ENCODE measurements at regions not wholly inside any gene's neighbourhood (a gene's known extent, or its start where the extent isn't known, plus 50 kb on each side); places are given as distances from the start of the nearest gene placed in this dataset.

DNA sequence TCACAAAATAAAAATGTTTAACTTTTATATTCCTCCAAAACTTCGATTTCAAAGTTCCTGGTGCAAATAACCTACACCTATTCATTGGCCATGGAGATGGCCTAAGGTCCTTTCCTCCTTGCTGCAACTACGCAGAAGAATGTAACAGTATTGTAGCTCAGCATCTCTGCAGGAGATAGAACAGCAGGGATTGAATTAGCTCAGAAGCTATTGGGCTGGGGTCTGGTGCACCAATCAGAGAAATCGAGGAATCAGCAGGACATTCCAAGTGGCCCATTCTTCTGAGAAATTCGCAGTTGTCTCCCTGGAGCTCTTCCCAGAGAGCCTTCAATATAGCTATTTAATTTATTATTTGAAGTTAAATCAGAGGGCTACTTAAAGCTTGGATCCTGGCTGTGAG lies 560.6 kb downstream of the GATA3 start:
- Histone ChIP-seq H3K4me1 (ENCODE audit: insufficient read depth, low read length, severe bottlenecking) (peaks cover 6% of the 10 kb centered on the region), H3K27ac (ENCODE audit: low read depth, low read length, poor library complexity, severe bottlenecking) (no peak overlapping the region), H3K9me2 (ENCODE audit: low read depth, low read length) (no peaks in the 10 kb centered on the region), H3K9ac (ENCODE audit: low read length) (no peak overlapping the region), H2AFZ (ENCODE audit: low read length) (no peak overlapping the region), H3K36me3 (ENCODE audit: insufficient read depth, low read length) (no peaks in the 10 kb centered on the region), H3K4me3 (ENCODE audit: low read depth, low read length, poor library complexity, severe bottlenecking) (no peak overlapping the region), H3K9me3 (ENCODE audit: low read length) (no peaks in the 10 kb centered on the region), H4K20me1 (ENCODE audit: insufficient read depth, low read length) (no peaks in the 10 kb centered on the region), H3K27me3 (ENCODE audit: insufficient read depth, low read length) (no peaks in the 10 kb centered on the region), H3F3A (ENCODE audit: insufficient read depth, low read length) (no peaks in the 10 kb centered on the region; the same call in 1 of the 2 replicates), H3K79me2 (ENCODE audit: insufficient read depth, low read length) (no peaks in the 10 kb centered on the region), H3K4me2 (ENCODE audit: low read length) (no peak overlapping the region)
- TF ChIP-seq EZH2 (IDR thresholded peaks at IDR 0.05; ENCODE audit: borderline replicate concordance, low read length): no peak
- TF ChIP-seq, protein P1, sequence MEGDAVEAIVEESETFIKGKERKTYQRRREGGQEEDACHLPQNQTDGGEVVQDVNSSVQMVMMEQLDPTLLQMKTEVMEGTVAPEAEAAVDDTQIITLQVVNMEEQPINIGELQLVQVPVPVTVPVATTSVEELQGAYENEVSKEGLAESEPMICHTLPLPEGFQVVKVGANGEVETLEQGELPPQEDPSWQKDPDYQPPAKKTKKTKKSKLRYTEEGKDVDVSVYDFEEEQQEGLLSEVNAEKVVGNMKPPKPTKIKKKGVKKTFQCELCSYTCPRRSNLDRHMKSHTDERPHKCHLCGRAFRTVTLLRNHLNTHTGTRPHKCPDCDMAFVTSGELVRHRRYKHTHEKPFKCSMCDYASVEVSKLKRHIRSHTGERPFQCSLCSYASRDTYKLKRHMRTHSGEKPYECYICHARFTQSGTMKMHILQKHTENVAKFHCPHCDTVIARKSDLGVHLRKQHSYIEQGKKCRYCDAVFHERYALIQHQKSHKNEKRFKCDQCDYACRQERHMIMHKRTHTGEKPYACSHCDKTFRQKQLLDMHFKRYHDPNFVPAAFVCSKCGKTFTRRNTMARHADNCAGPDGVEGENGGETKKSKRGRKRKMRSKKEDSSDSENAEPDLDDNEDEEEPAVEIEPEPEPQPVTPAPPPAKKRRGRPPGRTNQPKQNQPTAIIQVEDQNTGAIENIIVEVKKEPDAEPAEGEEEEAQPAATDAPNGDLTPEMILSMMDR (IDR thresholded peaks at IDR 0.05; ENCODE audit: low read length): no peak

DNA sequence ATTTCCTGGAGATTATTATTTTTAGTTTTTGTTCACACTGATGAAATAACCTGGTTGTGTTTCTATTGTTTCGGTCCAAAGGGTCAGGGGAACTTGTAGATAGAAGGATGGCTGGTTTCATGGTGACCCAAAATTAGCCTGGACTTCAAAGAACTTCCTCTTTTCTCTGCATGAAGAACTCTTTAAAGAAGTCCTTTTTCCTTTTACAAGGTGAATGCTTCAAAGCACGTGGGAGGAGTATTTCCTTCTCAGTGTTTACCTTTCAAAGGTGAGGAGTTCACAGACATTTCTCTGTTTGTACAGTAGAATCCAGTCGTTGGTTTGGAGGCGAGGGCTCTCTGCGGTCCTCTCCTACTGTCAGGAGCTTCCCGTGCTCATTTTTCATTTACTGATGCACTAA lies 561.7 kb downstream of the GATA3 start:
- Histone ChIP-seq H3K9ac (ENCODE audit: low read length) (no peak overlapping the region), H3K4me1 (ENCODE audit: insufficient read depth, low read length, severe bottlenecking) (peaks cover 6% of the 10 kb centered on the region), H3K36me3 (ENCODE audit: insufficient read depth, low read length) (no peaks in the 10 kb centered on the region), H3K4me2 (ENCODE audit: low read length) (no peak overlapping the region), H3K27ac (ENCODE audit: low read depth, low read length, poor library complexity, severe bottlenecking) (no peak overlapping the region), H4K20me1 (ENCODE audit: insufficient read depth, low read length) (no peaks in the 10 kb centered on the region), H3K9me3 (ENCODE audit: low read length) (no peaks in the 10 kb centered on the region), H3K79me2 (ENCODE audit: insufficient read depth, low read length) (no peaks in the 10 kb centered on the region), H3K4me3 (ENCODE audit: low read depth, low read length, poor library complexity, severe bottlenecking) (no peak overlapping the region), H2AFZ (ENCODE audit: low read length) (no peak overlapping the region), H3F3A (ENCODE audit: insufficient read depth, low read length) (no peaks in the 10 kb centered on the region; the same call in 1 of the 2 replicates), H3K27me3 (ENCODE audit: insufficient read depth, low read length) (no peaks in the 10 kb centered on the region), H3K9me2 (ENCODE audit: low read depth, low read length) (no peaks in the 10 kb centered on the region)
- TF ChIP-seq, protein P1 (IDR thresholded peaks at IDR 0.05; ENCODE audit: low read length): no peak
- TF ChIP-seq EZH2 (IDR thresholded peaks at IDR 0.05; ENCODE audit: borderline replicate concordance, low read length): no peak

DNA sequence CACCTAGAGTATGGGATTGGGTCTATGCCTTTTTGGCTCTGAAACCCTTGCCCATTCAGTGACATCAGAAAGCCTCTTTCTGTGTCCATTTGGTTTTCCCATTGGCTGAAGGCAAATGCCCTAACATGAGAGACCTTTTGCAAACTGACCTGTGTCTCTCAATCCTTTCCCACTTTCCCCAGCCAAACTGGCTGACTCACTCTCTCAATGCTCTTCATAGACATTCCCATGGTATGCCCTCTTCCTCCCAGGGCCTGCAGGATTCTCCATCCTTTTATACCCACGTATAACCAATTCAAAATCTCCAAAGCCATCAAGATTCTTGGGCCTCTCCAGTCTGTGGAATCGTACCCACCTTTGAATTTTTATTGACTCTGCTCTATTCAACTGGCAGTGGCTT lies 563.3 kb downstream of the GATA3 start:
- H3K9ac ChIP-seq (ENCODE audit: low read length): no peak overlapping the region
- no peak overlapping the region for H3K4me2 ChIP-seq (ENCODE audit: low read length)
- H3K4me1 ChIP-seq (ENCODE audit: insufficient read depth, low read length, severe bottlenecking): peaks cover 6% of the 10 kb centered on the region
- no peaks in the 10 kb centered on the region for H3K36me3 ChIP-seq (ENCODE audit: insufficient read depth, low read length)
- H3K4me3 ChIP-seq (ENCODE audit: low read depth, low read length, poor library complexity, severe bottlenecking): no peak overlapping the region
- H4K20me1 ChIP-seq (ENCODE audit: insufficient read depth, low read length): no peaks in the 10 kb centered on the region
- H3K27ac ChIP-seq (ENCODE audit: low read depth, low read length, poor library complexity, severe bottlenecking): no peak overlapping the region
- no peaks in the 10 kb centered on the region for H3K9me2 ChIP-seq (ENCODE audit: low read depth, low read length)
- no peaks in the 10 kb centered on the region; the same call in 1 of the 2 replicates for H3F3A ChIP-seq (ENCODE audit: insufficient read depth, low read length)
- no peak overlapping the region for H2AFZ ChIP-seq (ENCODE audit: low read length)
- no peaks in the 10 kb centered on the region for H3K79me2 ChIP-seq (ENCODE audit: insufficient read depth, low read length)
- H3K9me3 ChIP-seq (ENCODE audit: low read length): no peaks in the 10 kb centered on the region
- no peaks in the 10 kb centered on the region for H3K27me3 ChIP-seq (ENCODE audit: insufficient read depth, low read length)
- TF ChIP-seq EZH2 (IDR thresholded peaks at IDR 0.05; ENCODE audit: borderline replicate concordance, low read length): no peak

DNA sequence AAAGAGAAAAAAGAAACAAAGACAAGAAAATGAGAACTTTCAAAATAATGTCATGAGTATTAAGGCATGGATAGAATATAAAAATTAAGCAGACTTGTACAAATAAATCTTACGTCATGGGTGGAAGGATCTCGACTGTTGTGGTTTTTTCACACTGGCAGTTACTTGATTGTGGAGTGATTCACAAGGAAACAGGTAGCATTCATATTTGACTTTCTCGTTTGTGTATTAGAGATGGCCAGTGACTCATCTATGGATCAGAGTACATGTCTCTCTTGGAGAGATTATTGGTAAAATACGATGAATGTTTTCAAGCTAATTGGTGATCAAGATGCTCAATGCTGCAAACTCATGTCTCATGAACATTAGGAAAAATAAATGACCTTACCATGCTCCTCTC lies 564.3 kb downstream of the GATA3 start:
- H3F3A ChIP-seq (ENCODE audit: insufficient read depth, low read length): no peaks in the 10 kb centered on the region; the same call in 1 of the 2 replicates
- no peaks in the 10 kb centered on the region for H4K20me1 ChIP-seq (ENCODE audit: insufficient read depth, low read length)
- H3K36me3 ChIP-seq (ENCODE audit: insufficient read depth, low read length): no peaks in the 10 kb centered on the region
- no peak overlapping the region for H3K9ac ChIP-seq (ENCODE audit: low read length)
- H3K79me2 ChIP-seq (ENCODE audit: insufficient read depth, low read length): no peaks in the 10 kb centered on the region
- no peaks in the 10 kb centered on the region for H3K9me3 ChIP-seq (ENCODE audit: low read length)
- H3K27me3 ChIP-seq (ENCODE audit: insufficient read depth, low read length): no peaks in the 10 kb centered on the region
- no peak overlapping the region for H2AFZ ChIP-seq (ENCODE audit: low read length)
- H3K4me1 ChIP-seq (ENCODE audit: insufficient read depth, low read length, severe bottlenecking): peaks cover 6% of the 10 kb centered on the region
- no peak overlapping the region for H3K4me2 ChIP-seq (ENCODE audit: low read length)
- no peak overlapping the region for H3K4me3 ChIP-seq (ENCODE audit: low read depth, low read length, poor library complexity, severe bottlenecking)
- no peaks in the 10 kb centered on the region for H3K9me2 ChIP-seq (ENCODE audit: low read depth, low read length)
- no peak for TF ChIP-seq EZH2 (IDR thresholded peaks at IDR 0.05; ENCODE audit: borderline replicate concordance, low read length)
- TF ChIP-seq, protein P1 (IDR thresholded peaks at IDR 0.05; ENCODE audit: low read length): no peak
- H3K27ac ChIP-seq (ENCODE audit: low read depth, low read length, poor library complexity, severe bottlenecking): no peak overlapping the region
